PC-9 (cell line): ENCODE measurements at regions not wholly inside any gene's neighbourhood (a gene's known extent, or its start where the extent isn't known, plus 50 kb on each side); places are given as distances from the start of the nearest gene placed in this dataset.

ENCODE experiments used
- BruUV-seq: library from RNA; stranded (reverse); fragments of 400-500 nt; replicated peaks from 2 replicates; lab custom pipeline; 2021; lab: Mats Ljungman, UMichigan
- CTCF ChIA-PET: fragments of 300-600 bp; sonication (Branson Sonifier 250); formaldehyde crosslinking; loops from one replicate; lab custom pipeline; 2022; ENCODE audit warnings: antibody characterized with exemption; lab: Charles Lee
- POLR2A ChIA-PET: fragments of 300-600 bp; sonication (Branson Sonifier 250); formaldehyde crosslinking; loops from one replicate; lab custom pipeline; 2022; ENCODE audit warnings: antibody characterized with exemption; ENCODE audit not compliant: unreplicated experiment; lab: Charles Lee
- DNase-seq, 2 experiments: peaks; one replicate each; pipeline versions ENCODE4 v3.0.0 to v3.0.0-alpha.2; 2015 to 2022; ENCODE audit warnings: mixed read lengths in 1 of 2
- H2AFZ ChIP-seq: fragments of 200-600 bp; sonication (generic); 2 replicates; pipeline ENCODE4 v1.8.1; 2017; ENCODE audit warnings: antibody characterized with exemption
- H3F3A ChIP-seq: fragments of 200-600 bp; sonication (generic); 2 replicates; pipeline ENCODE4 v1.8.1; 2017; ENCODE audit warnings: antibody characterized with exemption, mild to moderate bottlenecking, low read depth; ENCODE audit not compliant: insufficient read depth
- H3K27ac ChIP-seq: fragments of 200-600 bp; sonication (generic); 2 replicates; pipeline ENCODE4 v1.6.1; 2016; ENCODE audit warnings: mixed run types
- H3K27me3 ChIP-seq: fragments of 200-600 bp; sonication (generic); 2 replicates; pipeline ENCODE4 v1.6.1; 2016; ENCODE audit warnings: low read depth, mixed run types; ENCODE audit not compliant: insufficient read depth
- H3K36me3 ChIP-seq: fragments of 200-600 bp; sonication (generic); 2 replicates; pipeline ENCODE4 v1.6.1; 2016; ENCODE audit warnings: low read depth, mixed run types
- H3K4me1 ChIP-seq: fragments of 200-600 bp; sonication (generic); replicated peaks from 2 replicates; pipeline ENCODE4 v1.6.1; 2016; ENCODE audit warnings: mixed run types; ENCODE audit not compliant: insufficient read depth
- H3K4me2 ChIP-seq: fragments of 200-600 bp; sonication (generic); 2 replicates; pipeline ENCODE4 v1.6.1; 2017; ENCODE audit warnings: mixed run types
- H3K4me3 ChIP-seq: fragments of 200-600 bp; sonication (generic); 2 replicates; pipeline ENCODE4 v1.6.1; 2016; ENCODE audit warnings: mixed run types
- H3K79me2 ChIP-seq: fragments of 200-600 bp; sonication (generic); 2 replicates; pipeline ENCODE4 v1.6.1; 2017; ENCODE audit warnings: low read depth, mixed run types
- H3K9me2 ChIP-seq: fragments of 200-600 bp; sonication (generic); 2 replicates; pipeline ENCODE4 v1.8.1; 2017; ENCODE audit warnings: mild to moderate bottlenecking; ENCODE audit not compliant: insufficient read depth
- H3K9me3 ChIP-seq: fragments of 200-600 bp; sonication (generic); 2 replicates; pipeline ENCODE4 v1.8.1; 2016; ENCODE audit warnings: low read depth; ENCODE audit not compliant: insufficient read depth
- H4K20me1 ChIP-seq: fragments of 200-600 bp; sonication (generic); 2 replicates; pipeline ENCODE4 v1.8.1; 2017; ENCODE audit not compliant: insufficient read depth
- EZH2 ChIP-seq: fragments of 200-600 bp; sonication (generic); IDR thresholded peaks from 2 replicates; pipeline ENCODE4 v1.8.0; 2017; ENCODE audit warnings: antibody characterized with exemption, low read depth
- intact Hi-C: fragments of 100-400 bp; cut with micrococcal nuclease; formaldehyde crosslinking; loops from one replicate; pipeline ENCODE4 v1.10.0; 2022; ENCODE audit not compliant: unreplicated experiment
- TF ChIP-seq, protein P1 (sequence below): fragments of 200-600 bp; sonication (generic); conservative IDR thresholded peaks from 2 replicates; pipeline ENCODE4 v1.6.1; 2017; ENCODE audit warnings: mixed run types, antibody characterized with exemption, mild to moderate bottlenecking, moderate library complexity

DNA sequence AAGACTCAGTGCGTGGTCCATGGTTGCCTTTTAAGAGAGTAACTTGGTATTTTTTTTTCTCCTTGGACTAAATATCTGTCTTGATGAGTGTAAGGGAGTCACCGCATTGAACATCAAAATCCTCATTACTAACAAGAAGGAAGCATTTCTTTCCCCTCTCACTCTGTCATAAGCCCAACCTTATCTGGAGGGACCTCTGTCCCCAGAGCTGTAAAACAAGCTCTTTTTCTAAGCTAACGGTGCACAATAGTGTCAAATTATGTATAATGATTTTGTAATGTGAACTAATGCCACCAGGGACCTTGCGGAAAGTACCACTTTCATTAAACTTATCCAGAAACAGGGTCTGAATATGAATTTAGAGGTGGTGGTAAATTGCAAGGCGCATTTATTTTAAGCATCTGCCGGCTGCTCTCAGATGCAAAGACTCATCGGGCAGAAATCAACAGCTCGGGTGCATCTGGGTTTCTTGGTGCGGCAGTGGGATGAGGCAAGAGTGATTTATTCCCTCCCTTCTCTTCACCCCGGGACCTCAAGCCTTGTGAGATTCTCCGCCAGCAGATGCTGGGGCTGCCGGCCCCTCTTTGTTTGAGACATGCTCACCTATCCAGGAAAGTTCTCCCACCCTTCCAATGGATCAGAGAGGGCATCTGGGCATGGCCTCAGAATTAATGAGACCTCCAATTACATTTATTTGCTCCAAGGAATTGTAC is 95.2 kb upstream of the IRX3 start:
- H3F3A ChIP-seq = no peaks in the 10 kb centered on the region
- DNase-seq = no peak
- H2AFZ ChIP-seq = no peak overlapping the region
- no peak for TF ChIP-seq EZH2
- TF ChIP-seq, protein P1, sequence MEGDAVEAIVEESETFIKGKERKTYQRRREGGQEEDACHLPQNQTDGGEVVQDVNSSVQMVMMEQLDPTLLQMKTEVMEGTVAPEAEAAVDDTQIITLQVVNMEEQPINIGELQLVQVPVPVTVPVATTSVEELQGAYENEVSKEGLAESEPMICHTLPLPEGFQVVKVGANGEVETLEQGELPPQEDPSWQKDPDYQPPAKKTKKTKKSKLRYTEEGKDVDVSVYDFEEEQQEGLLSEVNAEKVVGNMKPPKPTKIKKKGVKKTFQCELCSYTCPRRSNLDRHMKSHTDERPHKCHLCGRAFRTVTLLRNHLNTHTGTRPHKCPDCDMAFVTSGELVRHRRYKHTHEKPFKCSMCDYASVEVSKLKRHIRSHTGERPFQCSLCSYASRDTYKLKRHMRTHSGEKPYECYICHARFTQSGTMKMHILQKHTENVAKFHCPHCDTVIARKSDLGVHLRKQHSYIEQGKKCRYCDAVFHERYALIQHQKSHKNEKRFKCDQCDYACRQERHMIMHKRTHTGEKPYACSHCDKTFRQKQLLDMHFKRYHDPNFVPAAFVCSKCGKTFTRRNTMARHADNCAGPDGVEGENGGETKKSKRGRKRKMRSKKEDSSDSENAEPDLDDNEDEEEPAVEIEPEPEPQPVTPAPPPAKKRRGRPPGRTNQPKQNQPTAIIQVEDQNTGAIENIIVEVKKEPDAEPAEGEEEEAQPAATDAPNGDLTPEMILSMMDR = no peak
- no peaks in the 10 kb centered on the region for H3K9me2 ChIP-seq
- H4K20me1 ChIP-seq = no peaks in the 10 kb centered on the region
- ChIA-PET POLR2A (no interaction called here), CTCF (no interaction called here)
- H3K27me3 ChIP-seq = no peaks in the 10 kb centered on the region
- no peak overlapping the region for H3K4me2 ChIP-seq
- no peaks in the 10 kb centered on the region for H3K4me1 ChIP-seq
- H3K4me3 ChIP-seq = no peak overlapping the region
- H3K36me3 ChIP-seq = no peaks in the 10 kb centered on the region
- intact Hi-C loops = no loop called here
- H3K27ac ChIP-seq = no peak overlapping the region
- H3K79me2 ChIP-seq = no peaks in the 10 kb centered on the region
- no peaks in the 10 kb centered on the region; the same call in none of the 2 replicates for H3K9me3 ChIP-seq
- BruUV-seq = no TSS peak

DNA sequence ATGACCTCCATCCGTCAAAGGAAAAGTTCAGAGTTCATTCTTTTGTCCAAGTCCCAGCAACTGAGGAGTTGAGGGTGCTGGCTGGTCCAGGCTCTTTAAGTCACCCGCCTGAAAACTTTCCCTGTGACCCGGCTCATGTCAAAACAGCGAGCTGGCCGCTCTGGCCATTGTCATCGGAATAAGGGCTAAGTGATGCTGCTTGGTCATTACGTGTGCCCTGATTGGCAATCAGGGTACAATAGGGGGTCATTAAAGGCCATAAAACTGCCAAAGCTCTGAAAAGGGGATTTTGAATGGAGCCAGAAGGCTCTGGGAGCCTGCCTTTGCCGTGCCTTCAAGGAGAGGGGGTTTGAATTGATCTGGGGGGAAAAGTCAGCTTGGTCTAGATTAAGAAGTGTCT is 88.5 kb upstream of the IRX3 start:
- POLR2A ChIA-PET = no interaction called here
- Histone ChIP-seq H3K36me3 (no peaks in the 10 kb centered on the region), H3K27ac (no peak overlapping the region), H3K4me1 (no peaks in the 10 kb centered on the region), H3K4me3 (no peak overlapping the region), H2AFZ (no peak overlapping the region), H3F3A (no peaks in the 10 kb centered on the region), H4K20me1 (no peaks in the 10 kb centered on the region), H3K9me3 (no peaks in the 10 kb centered on the region; the same call in none of the 2 replicates), H3K4me2 (no peak overlapping the region), H3K27me3 (no peaks in the 10 kb centered on the region), H3K9me2 (no peaks in the 10 kb centered on the region), H3K79me2 (no peaks in the 10 kb centered on the region)
- intact Hi-C loops = no loop called here
- CTCF ChIA-PET = no interaction called here
- no TSS peak for BruUV-seq
- DNase-seq = no peak
- TF ChIP-seq, protein P1 = no peak
- TF ChIP-seq EZH2 = no peak

DNA sequence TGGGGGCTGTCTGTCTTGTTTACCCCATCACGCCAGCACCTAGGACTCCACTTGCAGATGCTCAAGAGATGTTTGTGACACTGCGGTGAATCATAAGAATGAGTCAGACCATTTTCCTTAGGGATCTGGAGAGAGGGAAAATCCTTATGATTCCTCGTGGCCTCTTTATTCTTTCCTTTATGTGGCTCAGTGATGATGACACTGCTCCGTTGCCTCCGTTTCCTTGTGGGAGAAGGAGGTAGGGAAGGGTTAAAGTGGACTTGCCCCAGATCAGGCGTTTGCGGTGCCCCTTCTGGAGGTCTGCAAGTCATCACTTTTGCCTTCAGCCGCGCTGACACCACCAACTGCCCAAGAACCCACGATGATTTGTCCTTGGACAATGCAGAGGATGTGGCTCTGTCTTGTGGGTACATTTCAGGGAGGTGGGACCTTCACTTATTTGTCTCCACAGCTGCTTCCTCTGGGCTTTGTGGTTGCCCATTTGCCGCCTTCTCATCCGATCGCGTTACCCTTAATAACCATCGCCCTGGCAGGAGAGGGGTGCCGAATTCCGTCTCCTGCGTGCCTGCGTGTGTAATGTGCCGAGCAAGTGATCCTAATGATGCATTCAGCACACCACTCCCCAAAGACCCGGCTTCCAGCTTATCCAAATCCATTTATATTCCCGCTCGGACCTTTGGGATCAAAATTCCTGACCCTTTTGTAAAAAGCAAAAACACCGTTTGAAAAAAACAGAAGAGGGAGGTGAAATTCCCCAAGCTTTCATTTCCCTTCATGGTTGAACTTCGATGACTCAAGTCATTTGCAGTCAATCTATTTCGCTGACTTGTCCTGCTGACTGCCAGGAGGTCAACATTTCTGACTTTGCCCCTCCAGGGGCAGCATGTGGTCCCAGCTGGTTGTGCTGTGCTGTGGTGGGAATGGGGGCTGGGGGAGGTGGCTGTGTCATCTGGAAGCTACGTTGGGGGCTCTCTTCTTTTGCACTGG is 87.2 kb upstream of the IRX3 start:
- no peak for DNase-seq
- no peak overlapping the region for H3K4me2 ChIP-seq
- no peaks in the 10 kb centered on the region for H3K79me2 ChIP-seq
- no peaks in the 10 kb centered on the region for H3K4me1 ChIP-seq
- CTCF ChIA-PET = no interaction called here
- H3K9me2 ChIP-seq = no peaks in the 10 kb centered on the region
- H3K9me3 ChIP-seq = no peaks in the 10 kb centered on the region; the same call in none of the 2 replicates
- no TSS peak for BruUV-seq
- TF ChIP-seq EZH2 = no peak
- POLR2A ChIA-PET = no interaction called here
- H2AFZ ChIP-seq = no peak overlapping the region
- no peak overlapping the region for H3K27ac ChIP-seq
- H3K4me3 ChIP-seq = no peak overlapping the region
- intact Hi-C loops = no loop called here
- H3K27me3 ChIP-seq = no peaks in the 10 kb centered on the region
- no peaks in the 10 kb centered on the region for H3K36me3 ChIP-seq
- H3F3A ChIP-seq = no peaks in the 10 kb centered on the region
- H4K20me1 ChIP-seq = no peaks in the 10 kb centered on the region
